A549 (cell line): ENCODE measurements at regions not wholly inside any gene's neighbourhood (a gene's known extent, or its start where the extent isn't known, plus 50 kb on each side); places are given as distances from the start of the nearest gene placed in this dataset.
A peak's percentile ranks its signal among the peaks of the same experiment; 100 is the strongest.

Experiments
- ATAC-seq, 2 experiments: fragments of 200-7000 bp in 1 of 2; fragments of >200 bp in 1 of 2; cut with Nextera tagmentation in 1 of 2; cut with Tn5 transposase in 1 of 2; 3 replicates each; pipeline versions ENCODE4 v1.8.0 to v1.9.1; 2018 to 2020; ENCODE audit warnings: mild to moderate bottlenecking in 1 of 2, moderate library complexity in 1 of 2
- CTCF ChIA-PET: fragments of 300-600 bp; sonication (Branson Sonifier 250); formaldehyde crosslinking; extraction: SDS; loops from one replicate; lab custom pipeline; 2021; ENCODE audit warnings: antibody characterized with exemption, inconsistent platforms; lab: Yijun Ruan, JAX
- POLR2A ChIA-PET: fragments of 350-600 bp; formaldehyde crosslinking; extraction: SDS; loops from one replicate; lab custom pipeline; 2021; ENCODE audit warnings: antibody characterized with exemption, inconsistent platforms; lab: Yijun Ruan, JAX
- DNase-seq, 2 experiments: peaks; one replicate each; pipeline versions ENCODE4 v3.0.0 to v3.0.0-alpha.2; 2011 to 2016; ENCODE audit warnings: low read depth in 1 of 2, low spot score in 1 of 2
- FAIRE-seq: peaks from 2 replicates; lab custom pipeline; 2011; peaks lifted over from hg19 to GRCh38; lab: Jason Lieb, UNC
- H3K27ac ChIP-seq, 2 experiments: fragments of >200 bp; sonication (Bioruptor Twin); formaldehyde crosslinking; 3 replicates each; pipeline ENCODE4 v1.5.1; 2016 to 2017
- H3K4me1 ChIP-seq: fragments of >200 bp; sonication (Bioruptor Twin); formaldehyde crosslinking; 3 replicates; pipeline ENCODE4 v1.6.1; 2016
- H3K4me2 ChIP-seq: fragments of >200 bp; sonication (Bioruptor Twin); formaldehyde crosslinking; 3 replicates; pipeline ENCODE4 v1.6.1; 2016
- H3K4me3 ChIP-seq: fragments of >200 bp; sonication (Bioruptor Twin); formaldehyde crosslinking; 3 replicates; pipeline ENCODE4 v1.5.1; 2016
- H3K9me3 ChIP-seq: fragments of >200 bp; sonication (Bioruptor Twin); formaldehyde crosslinking; 3 replicates; pipeline ENCODE4 v1.6.1; 2016
- BHLHE40 ChIP-seq: IDR thresholded peaks from 2 replicates; pipeline ENCODE4 v1.6.1; 2012; ENCODE audit warnings: low read depth, low read length, inconsistent platforms
- CBX2 ChIP-seq: fragments of 200-600 bp; sonication (generic); IDR thresholded peaks from 2 replicates; pipeline ENCODE4 v1.6.1; 2016; ENCODE audit warnings: low read depth, mild to moderate bottlenecking, borderline replicate concordance
- CEBPB ChIP-seq, 2 experiments: fragments of >200 bp in 1 of 2; sonication (Bioruptor Twin) in 1 of 2; formaldehyde crosslinking in 1 of 2; IDR thresholded peaks; 2 replicates each; pipeline ENCODE4 v1.6.1; 2012 to 2016
- CHD2 ChIP-seq: fragments of 150-350 bp; IDR thresholded peaks from 2 replicates; pipeline ENCODE4 v1.6.1; 2014; ENCODE audit warnings: low read length; ENCODE audit not compliant: partially characterized antibody
- EHF ChIP-seq: fragments of 250-450 bp; sonication (Bioruptor Pico); IDR thresholded peaks from 2 replicates; pipeline ENCODE4 v1.5.0; 2020; ENCODE audit warnings: mild to moderate bottlenecking
- ESRRA ChIP-seq: fragments of 150-350 bp; IDR thresholded peaks from 2 replicates; pipeline ENCODE4 v1.6.1; 2014; ENCODE audit warnings: mild to moderate bottlenecking, low read length, borderline replicate concordance
- FOSL2 ChIP-seq, 2 experiments: fragments of 450-650 bp in 1 of 2; fragments of >200 bp in 1 of 2; sonication (Bioruptor Twin) in 1 of 2; formaldehyde crosslinking; IDR thresholded peaks; 2 replicates each; pipeline versions ENCODE4 v1.5.0 to v1.6.1; 2016 to 2020; ENCODE audit warnings: mild to moderate bottlenecking in 1 of 2, moderate library complexity in 1 of 2
- FOXS1 ChIP-seq: fragments of 250-450 bp; sonication (Bioruptor Pico); IDR thresholded peaks from 2 replicates; pipeline ENCODE4 v1.5.0; 2020; ENCODE audit warnings: mild to moderate bottlenecking, moderate library complexity
- GATA3 ChIP-seq: IDR thresholded peaks from 2 replicates; pipeline ENCODE4 v1.6.1; 2012; ENCODE audit warnings: borderline replicate concordance
- HOXB13 ChIP-seq: fragments of 250-450 bp; sonication (Bioruptor Pico); IDR thresholded peaks from 2 replicates; pipeline ENCODE4 v1.5.0; 2020; ENCODE audit warnings: low read depth, mild to moderate bottlenecking, moderate library complexity
- JUNB ChIP-seq: fragments of >200 bp; sonication (Bioruptor Twin); formaldehyde crosslinking; IDR thresholded peaks from 2 replicates; pipeline ENCODE4 v1.6.1; 2016
- KDM1A ChIP-seq: fragments of 200-600 bp; sonication (generic); IDR thresholded peaks from 2 replicates; pipeline ENCODE4 v1.6.1; 2016; ENCODE audit warnings: low read depth, mild to moderate bottlenecking
- MAFK ChIP-seq: fragments of 450-650 bp; IDR thresholded peaks from 2 replicates; pipeline ENCODE4 v1.6.1; 2014; ENCODE audit not compliant: partially characterized antibody
- MAZ ChIP-seq: fragments of 150-350 bp; IDR thresholded peaks from 2 replicates; pipeline ENCODE4 v1.6.1; 2014; ENCODE audit warnings: antibody characterized with exemption, low read depth, low read length, borderline replicate concordance
- NFE2L2 ChIP-seq: fragments of 150-350 bp; conservative IDR thresholded peaks from 2 replicates; pipeline ENCODE4 v1.6.1; 2014; ENCODE audit warnings: low read length
- PHF8 ChIP-seq: fragments of 200-600 bp; sonication (generic); IDR thresholded peaks from 2 replicates; pipeline ENCODE4 v1.6.1; 2016; ENCODE audit warnings: low read depth, mild to moderate bottlenecking, antibody characterized with exemption, moderate library complexity, borderline replicate concordance
- POLR2A ChIP-seq: IDR thresholded peaks from 2 replicates; pipeline ENCODE4 v1.6.1; 2012; ENCODE audit warnings: mild to moderate bottlenecking, low read length
- POLR2AphosphoS2 ChIP-seq: conservative IDR thresholded peaks from 2 replicates; pipeline ENCODE4 v1.6.1; 2012; ENCODE audit warnings: low read length, improper control_type of control experiment, inconsistent platforms
- RAD21 ChIP-seq, 2 experiments: fragments of >200 bp in 1 of 2; sonication (Bioruptor Twin) in 1 of 2; formaldehyde crosslinking in 1 of 2; IDR thresholded peaks in 1 of 2; conservative IDR thresholded peaks in 1 of 2; 2 replicates in 1 of 2; 3 replicates in 1 of 2; pipeline ENCODE4 v1.6.1; 2012 to 2018; ENCODE audit warnings: inconsistent platforms in 1 of 2
- RCOR1 ChIP-seq: fragments of 150-350 bp; IDR thresholded peaks from 2 replicates; pipeline ENCODE4 v1.6.1; 2014; ENCODE audit warnings: antibody characterized with exemption, low read length, low read depth
- RNF2 ChIP-seq: fragments of 200-600 bp; sonication (generic); IDR thresholded peaks from 2 replicates; pipeline ENCODE4 v1.6.1; 2016; ENCODE audit warnings: low read depth, mild to moderate bottlenecking, antibody characterized with exemption, moderate library complexity, borderline replicate concordance
- SMC3 ChIP-seq: fragments of >200 bp; sonication (Bioruptor Twin); formaldehyde crosslinking; IDR thresholded peaks from 3 replicates; pipeline ENCODE4 v1.6.1; 2018; ENCODE audit warnings: inconsistent platforms
- TFCP2L1 ChIP-seq: fragments of 250-450 bp; sonication (Bioruptor Pico); IDR thresholded peaks from 2 replicates; pipeline ENCODE4 v1.5.0; 2021; ENCODE audit warnings: mild to moderate bottlenecking
- ZC3H11A ChIP-seq: fragments of 450-650 bp; IDR thresholded peaks from 2 replicates; pipeline ENCODE4 v1.6.1; 2014; ENCODE audit warnings: antibody characterized with exemption, mild to moderate bottlenecking
- ZFP36 ChIP-seq: fragments of 450-650 bp; IDR thresholded peaks from 2 replicates; pipeline ENCODE4 v1.6.1; 2014; ENCODE audit warnings: borderline replicate concordance; ENCODE audit not compliant: partially characterized antibody
- ZNF302 ChIP-seq: fragments of 250-450 bp; sonication (Bioruptor Pico); IDR thresholded peaks from 2 replicates; pipeline ENCODE4 v1.9.0; 2021; ENCODE audit warnings: inconsistent platforms, mild to moderate bottlenecking, moderate library complexity
- WGBS: methylation state at CpG from one replicate; pipeline ENCODE4 v1.1.6; 2017; ENCODE audit errors: missing lambda C conversion rate; 5-methylcytosine and 5-hydroxymethylcytosine counted together
- TF ChIP-seq, protein P1 (sequence below): fragments of 250-450 bp; sonication (Bioruptor Pico); IDR thresholded peaks from 2 replicates; pipeline ENCODE4 v1.5.0; 2020; ENCODE audit warnings: low read depth, mild to moderate bottlenecking, moderate library complexity
- TF ChIP-seq, protein P2 (sequence below): fragments of 150-350 bp; IDR thresholded peaks from 2 replicates; pipeline ENCODE4 v1.6.1; 2014; ENCODE audit warnings: low read depth, mild to moderate bottlenecking, low read length

DNA sequence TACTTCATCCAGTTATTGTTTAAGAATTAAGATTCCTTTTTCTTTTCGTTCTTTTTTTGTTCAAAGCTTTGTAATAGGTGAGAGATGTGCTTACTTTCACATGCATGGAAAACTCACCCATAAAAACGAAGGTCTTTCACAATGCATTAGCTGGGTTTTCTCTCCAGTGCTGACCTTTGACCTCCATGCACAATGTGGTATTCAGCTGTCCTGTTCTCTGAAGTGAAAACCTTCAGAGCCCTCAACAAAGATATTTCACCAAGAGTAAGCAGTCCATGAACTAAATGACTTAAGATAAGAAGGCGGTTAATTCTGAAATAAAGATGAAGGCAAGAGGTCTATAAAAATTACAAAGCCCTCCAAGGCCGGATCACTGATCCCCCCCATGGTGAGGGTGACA lies 77.1 kb upstream of the IPO9 start:
- DNase-seq = no peak
- WGBS = 51% methylated on average over 4 of the region's 4 CpGs
- Histone ChIP-seq H3K9me3 (no peaks in the 10 kb centered on the region), H3K4me3 (no peak overlapping the region), H3K4me1 (peaks cover 77% of the 10 kb centered on the region), H3K4me2 (peak overlapping the region; percentile 5; the same call in 1 of the 3 replicates), H3K27ac (peak overlapping the region in 1 of 2 experiments; percentile 76; a peak in 2 of 6 replicates)
- TF ChIP-seq CHD2 = no peak
- TF ChIP-seq EHF (CRISPR knock-in tag) = no peak
- no peak for TF ChIP-seq FOXS1 (CRISPR knock-in tag)
- TF ChIP-seq ZC3H11A = no peak
- TF ChIP-seq NFE2L2 = no peak
- no peak for TF ChIP-seq FOSL2 (IDR thresholded peaks at IDR 0.05)
- TF ChIP-seq FOSL2 (CRISPR knock-in tag; IDR thresholded peaks at IDR 0.05) = no peak
- no peak for TF ChIP-seq RAD21 (conservative IDR thresholded peaks at IDR 0.05 in 1 of 2, IDR thresholded peaks at IDR 0.05 in 1 of 2)
- no peak for TF ChIP-seq HOXB13 (CRISPR knock-in tag)
- TF ChIP-seq, protein P1, sequence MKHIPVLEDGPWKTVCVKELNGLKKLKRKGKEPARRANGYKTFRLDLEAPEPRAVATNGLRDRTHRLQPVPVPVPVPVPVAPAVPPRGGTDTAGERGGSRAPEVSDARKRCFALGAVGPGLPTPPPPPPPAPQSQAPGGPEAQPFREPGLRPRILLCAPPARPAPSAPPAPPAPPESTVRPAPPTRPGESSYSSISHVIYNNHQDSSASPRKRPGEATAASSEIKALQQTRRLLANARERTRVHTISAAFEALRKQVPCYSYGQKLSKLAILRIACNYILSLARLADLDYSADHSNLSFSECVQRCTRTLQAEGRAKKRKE = no peak
- TF ChIP-seq SMC3 = no peak
- TF ChIP-seq ZFP36 = no peak
- no peak for TF ChIP-seq CBX2
- TF ChIP-seq MAFK = no peak
- TF ChIP-seq ESRRA = no peak
- TF ChIP-seq MAZ = no peak
- TF ChIP-seq RNF2 = no peak
- TF ChIP-seq POLR2AphosphoS2 = no peak
- TF ChIP-seq, protein P2, sequence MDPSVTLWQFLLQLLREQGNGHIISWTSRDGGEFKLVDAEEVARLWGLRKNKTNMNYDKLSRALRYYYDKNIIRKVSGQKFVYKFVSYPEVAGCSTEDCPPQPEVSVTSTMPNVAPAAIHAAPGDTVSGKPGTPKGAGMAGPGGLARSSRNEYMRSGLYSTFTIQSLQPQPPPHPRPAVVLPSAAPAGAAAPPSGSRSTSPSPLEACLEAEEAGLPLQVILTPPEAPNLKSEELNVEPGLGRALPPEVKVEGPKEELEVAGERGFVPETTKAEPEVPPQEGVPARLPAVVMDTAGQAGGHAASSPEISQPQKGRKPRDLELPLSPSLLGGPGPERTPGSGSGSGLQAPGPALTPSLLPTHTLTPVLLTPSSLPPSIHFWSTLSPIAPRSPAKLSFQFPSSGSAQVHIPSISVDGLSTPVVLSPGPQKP = no peak
- ChIA-PET POLR2A (no interaction called here), CTCF (interaction anchor here (0.6 to 3.3 kb wide), 5 partner anchors 9 to 113 kb away, joined by 3 to 12 read pairs (median 7); no protein-coding TSS in a partner anchor)
- FAIRE-seq = no peak
- no peak for ATAC-seq

DNA sequence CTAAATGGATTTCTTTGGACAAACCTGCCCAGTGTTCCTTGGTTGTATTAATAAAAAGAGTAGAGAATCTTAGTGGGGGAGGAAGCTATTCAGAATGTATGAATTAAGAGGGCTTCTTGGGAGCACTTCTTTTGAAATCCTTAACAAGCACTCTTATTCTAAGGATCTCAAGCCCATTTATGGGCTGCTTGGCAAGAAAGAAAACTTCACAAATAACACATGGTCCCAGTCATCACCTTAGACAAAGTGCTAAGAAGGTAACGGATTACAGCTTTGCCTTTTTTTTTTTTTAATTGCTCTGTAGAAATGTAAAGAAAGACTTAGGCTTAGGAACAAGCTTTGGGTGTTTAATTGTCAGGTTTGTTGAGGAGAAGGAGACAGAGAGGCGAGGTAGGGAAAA lies 76.6 kb upstream of the IPO9 start:
- no peak for TF ChIP-seq BHLHE40
- TF ChIP-seq, protein P1 = no peak
- no peak for TF ChIP-seq POLR2A
- no peak for TF ChIP-seq SMC3
- no peak for TF ChIP-seq HOXB13 (CRISPR knock-in tag)
- TF ChIP-seq CBX2 = no peak
- no peak for TF ChIP-seq EHF (CRISPR knock-in tag)
- TF ChIP-seq TFCP2L1 (CRISPR knock-in tag) = no peak
- TF ChIP-seq ZNF302 = no peak
- TF ChIP-seq, protein P2 = no peak
- no peak for TF ChIP-seq GATA3
- TF ChIP-seq POLR2AphosphoS2 = no peak
- no peak for TF ChIP-seq KDM1A
- no peak for TF ChIP-seq JUNB
- no peak for TF ChIP-seq PHF8
- no peak for TF ChIP-seq RCOR1
- TF ChIP-seq CEBPB (IDR thresholded peaks at IDR 0.05) = no peak
- WGBS = 89% methylated on average over 2 of the region's 2 CpGs
- POLR2A ChIA-PET = no interaction called here
- Histone ChIP-seq H3K4me2 (0 out of 3 replicates have a peak overlapping the region, but pooled peaks have one; percentile 5), H3K9me3 (no peaks in the 10 kb centered on the region), H3K27ac (peak overlapping the region in 1 of 2 experiments; percentile 76; a peak in 2 of 6 replicates), H3K4me1 (peaks cover 80% of the 10 kb centered on the region), H3K4me3 (no peak overlapping the region)
- DNase-seq (no peak), ATAC-seq (no peak), FAIRE-seq (no peak)
- CTCF ChIA-PET = interaction anchor here (1.1 to 3.3 kb wide), 6 partner anchors 9 to 43 kb away, joined by 4 to 12 read pairs (median 6); no protein-coding TSS in a partner anchor
